DOHH2 (cell line): ENCODE measurements at regions not wholly inside any gene's neighbourhood (a gene's known extent, or its start where the extent isn't known, plus 50 kb on each side); places are given as distances from the start of the nearest gene placed in this dataset.

Experiments
- EZH2phosphoT487 ChIP-seq: fragments of 200-600 bp; sonication (generic); IDR thresholded peaks from 2 replicates; pipeline ENCODE4 v1.6.1; 2017; ENCODE audit warnings: borderline replicate concordance, mild to moderate bottlenecking, antibody characterized with exemption, low read length, moderate library complexity, mixed read lengths
- TF ChIP-seq, protein P1 (sequence below): fragments of 200-600 bp; sonication (generic); IDR thresholded peaks from one replicate; pipeline ENCODE4 v1.5.1; 2014; ENCODE audit warnings: antibody characterized with exemption, mild to moderate bottlenecking, low read depth, low read length; ENCODE audit not compliant: poor library complexity, severe bottlenecking

DNA sequence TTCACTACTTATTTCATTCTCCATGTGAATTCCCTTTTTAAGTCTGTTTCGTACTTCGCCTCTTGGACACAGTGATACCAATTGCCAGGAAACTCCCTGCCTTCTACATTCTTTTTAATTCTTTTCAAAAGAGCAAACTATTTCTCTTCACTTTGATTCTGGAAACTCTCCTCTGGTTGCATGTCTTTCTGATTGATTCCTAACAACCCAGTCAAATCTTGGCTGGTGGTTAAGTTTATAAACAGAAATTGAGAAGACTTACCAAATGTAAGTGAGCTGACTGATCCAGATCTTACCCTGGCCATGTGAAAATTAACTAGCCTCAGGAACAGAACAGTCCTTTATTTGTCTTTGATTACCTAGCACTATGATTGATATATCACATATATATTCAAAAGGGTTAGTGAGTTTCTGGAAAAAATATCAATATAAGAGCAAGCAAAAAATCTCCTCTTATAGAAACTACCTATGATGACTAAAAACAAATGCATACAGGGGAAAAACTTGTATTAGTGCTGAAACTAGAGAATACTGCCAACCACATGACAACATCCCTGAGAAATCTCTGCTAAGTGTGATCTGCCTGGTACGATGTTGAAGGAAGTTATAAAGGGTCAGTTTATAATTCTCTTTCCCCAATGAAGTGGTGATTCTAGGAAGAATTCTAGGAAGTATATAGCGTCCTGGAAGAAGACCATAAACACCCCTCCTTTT, 152.6 kb upstream of the HTR2A start:
- TF ChIP-seq, protein P1, sequence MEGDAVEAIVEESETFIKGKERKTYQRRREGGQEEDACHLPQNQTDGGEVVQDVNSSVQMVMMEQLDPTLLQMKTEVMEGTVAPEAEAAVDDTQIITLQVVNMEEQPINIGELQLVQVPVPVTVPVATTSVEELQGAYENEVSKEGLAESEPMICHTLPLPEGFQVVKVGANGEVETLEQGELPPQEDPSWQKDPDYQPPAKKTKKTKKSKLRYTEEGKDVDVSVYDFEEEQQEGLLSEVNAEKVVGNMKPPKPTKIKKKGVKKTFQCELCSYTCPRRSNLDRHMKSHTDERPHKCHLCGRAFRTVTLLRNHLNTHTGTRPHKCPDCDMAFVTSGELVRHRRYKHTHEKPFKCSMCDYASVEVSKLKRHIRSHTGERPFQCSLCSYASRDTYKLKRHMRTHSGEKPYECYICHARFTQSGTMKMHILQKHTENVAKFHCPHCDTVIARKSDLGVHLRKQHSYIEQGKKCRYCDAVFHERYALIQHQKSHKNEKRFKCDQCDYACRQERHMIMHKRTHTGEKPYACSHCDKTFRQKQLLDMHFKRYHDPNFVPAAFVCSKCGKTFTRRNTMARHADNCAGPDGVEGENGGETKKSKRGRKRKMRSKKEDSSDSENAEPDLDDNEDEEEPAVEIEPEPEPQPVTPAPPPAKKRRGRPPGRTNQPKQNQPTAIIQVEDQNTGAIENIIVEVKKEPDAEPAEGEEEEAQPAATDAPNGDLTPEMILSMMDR = no peak
- TF ChIP-seq EZH2phosphoT487 = no peak
